ENCODE measurements at regions not wholly inside any gene's neighbourhood (a gene's known extent, or its start where the extent isn't known, plus 50 kb on each side); places are given as distances from the start of the nearest gene placed in this dataset.

DNA sequence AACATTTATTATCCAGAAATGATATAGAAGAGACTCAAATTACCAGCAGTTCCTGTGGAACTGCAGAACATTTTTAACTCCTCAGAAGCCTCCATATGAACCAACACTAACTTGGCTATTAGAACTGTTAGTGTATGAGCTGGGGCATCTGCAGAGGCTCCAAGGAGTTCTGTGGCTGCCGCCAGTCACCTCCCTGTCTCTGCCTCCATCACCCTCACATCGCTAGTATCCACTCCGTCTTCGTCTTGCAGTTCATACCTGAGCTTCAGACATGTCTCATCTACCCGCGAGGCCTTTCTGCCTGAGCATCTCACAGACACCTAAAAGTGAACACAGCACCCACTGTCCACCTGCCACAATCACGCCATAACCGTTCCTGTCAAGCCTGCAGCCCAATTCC, 89.5 kb upstream of the CST7 start:
- Histone ChIP-seq H3F3A (ENCODE audit: insufficient read depth, low read depth) (no peaks in the 10 kb centered on the region), H3K4me1 (replicated peaks; ENCODE audit: insufficient read depth) (0 out of 2 replicates have a peak, but pooled peaks cover 5% of the 10 kb centered on the region), H2AFZ (no peak overlapping the region), H3K36me3 (ENCODE audit: low read depth) (no peaks in the 10 kb centered on the region), H3K79me2 (ENCODE audit: low read depth) (no peaks in the 10 kb centered on the region), H3K4me2 (no peak overlapping the region), H3K9me2 (ENCODE audit: insufficient read depth) (no peaks in the 10 kb centered on the region), H4K20me1 (ENCODE audit: insufficient read depth) (no peaks in the 10 kb centered on the region), H3K27ac (no peak overlapping the region), H3K27me3 (ENCODE audit: insufficient read depth, low read depth) (no peaks in the 10 kb centered on the region), H3K4me3 (no peak overlapping the region), H3K9me3 (ENCODE audit: insufficient read depth, low read depth) (peaks cover under 1% of the 10 kb centered on the region; the same call in 1 of the 2 replicates)
- CTCF ChIA-PET: no interaction called here
- TF ChIP-seq EZH2 (IDR thresholded peaks at IDR 0.05; ENCODE audit: low read depth): no peak
- TF ChIP-seq, protein P1, sequence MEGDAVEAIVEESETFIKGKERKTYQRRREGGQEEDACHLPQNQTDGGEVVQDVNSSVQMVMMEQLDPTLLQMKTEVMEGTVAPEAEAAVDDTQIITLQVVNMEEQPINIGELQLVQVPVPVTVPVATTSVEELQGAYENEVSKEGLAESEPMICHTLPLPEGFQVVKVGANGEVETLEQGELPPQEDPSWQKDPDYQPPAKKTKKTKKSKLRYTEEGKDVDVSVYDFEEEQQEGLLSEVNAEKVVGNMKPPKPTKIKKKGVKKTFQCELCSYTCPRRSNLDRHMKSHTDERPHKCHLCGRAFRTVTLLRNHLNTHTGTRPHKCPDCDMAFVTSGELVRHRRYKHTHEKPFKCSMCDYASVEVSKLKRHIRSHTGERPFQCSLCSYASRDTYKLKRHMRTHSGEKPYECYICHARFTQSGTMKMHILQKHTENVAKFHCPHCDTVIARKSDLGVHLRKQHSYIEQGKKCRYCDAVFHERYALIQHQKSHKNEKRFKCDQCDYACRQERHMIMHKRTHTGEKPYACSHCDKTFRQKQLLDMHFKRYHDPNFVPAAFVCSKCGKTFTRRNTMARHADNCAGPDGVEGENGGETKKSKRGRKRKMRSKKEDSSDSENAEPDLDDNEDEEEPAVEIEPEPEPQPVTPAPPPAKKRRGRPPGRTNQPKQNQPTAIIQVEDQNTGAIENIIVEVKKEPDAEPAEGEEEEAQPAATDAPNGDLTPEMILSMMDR (conservative IDR thresholded peaks at IDR 0.05): no peak
- POLR2A ChIA-PET (ENCODE audit: unreplicated experiment): no interaction called here
- intact Hi-C loops (cut with micrococcal nuclease; ENCODE audit: unreplicated experiment): no loop called here
- no peak for DNase-seq
- BruUV-seq (replicated peaks): no TSS peak

DNA sequence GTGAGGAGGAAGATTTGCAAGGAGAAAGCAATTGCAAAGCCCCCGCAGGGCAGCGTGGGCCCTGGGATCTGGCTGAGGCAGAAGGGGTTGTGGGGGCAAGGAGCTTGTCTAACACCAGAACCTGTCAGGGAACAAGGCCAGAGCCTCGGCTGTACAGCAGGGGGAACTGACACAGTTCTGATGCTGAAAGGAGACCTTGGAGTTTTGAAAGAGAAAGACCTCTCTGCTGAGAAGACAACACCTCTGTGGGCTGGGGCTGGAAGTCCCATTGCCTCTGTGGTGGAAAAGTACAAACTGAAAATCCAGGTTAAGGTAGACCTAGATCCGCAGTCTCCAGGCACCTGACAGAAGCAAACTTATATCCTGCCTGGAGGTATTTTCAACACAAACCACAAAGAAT, 86.9 kb upstream of the CST7 start:
- intact Hi-C loops (cut with micrococcal nuclease; ENCODE audit: unreplicated experiment): no loop called here
- Histone ChIP-seq H2AFZ (no peak overlapping the region), H3K9me3 (ENCODE audit: insufficient read depth, low read depth) (no peaks in the 10 kb centered on the region), H3K27me3 (ENCODE audit: insufficient read depth, low read depth) (no peaks in the 10 kb centered on the region), H3K36me3 (ENCODE audit: low read depth) (no peaks in the 10 kb centered on the region), H3K79me2 (ENCODE audit: low read depth) (no peaks in the 10 kb centered on the region), H3F3A (ENCODE audit: insufficient read depth, low read depth) (no peaks in the 10 kb centered on the region), H3K4me2 (no peak overlapping the region), H3K9me2 (ENCODE audit: insufficient read depth) (no peaks in the 10 kb centered on the region), H3K4me1 (replicated peaks; ENCODE audit: insufficient read depth) (0 out of 2 replicates have a peak, but pooled peaks cover 5% of the 10 kb centered on the region), H4K20me1 (ENCODE audit: insufficient read depth) (no peaks in the 10 kb centered on the region), H3K27ac (no peak overlapping the region), H3K4me3 (no peak overlapping the region)
- peak in 1 of 2 experiments; percentile 69 for DNase-seq
- ChIA-PET POLR2A (ENCODE audit: unreplicated experiment) (no interaction called here), CTCF (no interaction called here)
- TF ChIP-seq, protein P1 (conservative IDR thresholded peaks at IDR 0.05): no peak
- no peak for TF ChIP-seq EZH2 (IDR thresholded peaks at IDR 0.05; ENCODE audit: low read depth)
- no TSS peak for BruUV-seq (replicated peaks)

DNA sequence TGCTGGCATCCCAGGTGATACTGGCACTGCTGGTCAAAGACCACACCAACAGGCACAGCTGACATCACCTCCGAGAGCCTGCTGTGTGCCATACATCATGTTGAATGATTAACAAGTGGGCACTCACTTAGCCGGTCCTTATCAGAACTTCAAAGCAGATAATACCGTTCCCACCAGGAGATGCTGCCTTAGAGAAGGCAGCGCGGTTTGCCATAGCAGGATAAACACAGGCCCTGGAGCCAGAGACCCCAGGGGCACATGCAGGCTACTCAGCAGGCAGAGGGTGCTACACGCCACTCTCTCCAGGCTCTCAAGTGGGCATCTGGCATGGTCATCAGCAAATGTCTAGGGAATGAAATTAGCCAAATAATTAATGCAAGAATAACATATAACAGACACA, 86.5 kb upstream of the CST7 start:
- Histone ChIP-seq H4K20me1 (ENCODE audit: insufficient read depth) (no peaks in the 10 kb centered on the region), H3K27ac (no peak overlapping the region), H3K4me1 (replicated peaks; ENCODE audit: insufficient read depth) (0 out of 2 replicates have a peak, but pooled peaks cover 5% of the 10 kb centered on the region), H3K36me3 (ENCODE audit: low read depth) (no peaks in the 10 kb centered on the region), H3K4me2 (no peak overlapping the region), H3K79me2 (ENCODE audit: low read depth) (no peaks in the 10 kb centered on the region), H3K27me3 (ENCODE audit: insufficient read depth, low read depth) (no peaks in the 10 kb centered on the region), H2AFZ (no peak overlapping the region), H3K9me3 (ENCODE audit: insufficient read depth, low read depth) (no peaks in the 10 kb centered on the region), H3K4me3 (no peak overlapping the region), H3F3A (ENCODE audit: insufficient read depth, low read depth) (no peaks in the 10 kb centered on the region), H3K9me2 (ENCODE audit: insufficient read depth) (no peaks in the 10 kb centered on the region)
- CTCF ChIA-PET: no interaction called here
- BruUV-seq (replicated peaks): no TSS peak
- intact Hi-C loops (cut with micrococcal nuclease; ENCODE audit: unreplicated experiment): no loop called here
- POLR2A ChIA-PET (ENCODE audit: unreplicated experiment): no interaction called here
- TF ChIP-seq EZH2 (IDR thresholded peaks at IDR 0.05; ENCODE audit: low read depth): no peak
- TF ChIP-seq, protein P1 (conservative IDR thresholded peaks at IDR 0.05): no peak
- DNase-seq: no peak

Measured in PC-9 (cell line).